GM23338 (cell line): ENCODE measurements at regions not wholly inside any gene's neighbourhood (a gene's known extent, or its start where the extent isn't known, plus 50 kb on each side); places are given as distances from the start of the nearest gene placed in this dataset.

Source experiments
- CREB1 ChIP-seq: fragments of 250-450 bp; sonication (Bioruptor Pico); IDR thresholded peaks from 2 replicates; pipeline ENCODE4 v1.5.0; 2020; ENCODE audit warnings: low read depth, mild to moderate bottlenecking, moderate library complexity
- CTCF ChIP-seq, 2 experiments: fragments of 200-600 bp in 1 of 2; sonication (generic) in 1 of 2; conservative IDR thresholded peaks; 2 replicates each; pipeline versions ENCODE4 v1.5.1 to v1.6.1; 2016 to 2017; ENCODE audit warnings: antibody characterized with exemption in 2 of 2, low read depth in 2 of 2, mild to moderate bottlenecking in 2 of 2, moderate library complexity in 1 of 2
- ETS1 ChIP-seq: IDR thresholded peaks from 2 replicates; pipeline ENCODE4 v1.6.1; 2016; ENCODE audit warnings: antibody characterized with exemption
- EZH2 ChIP-seq: fragments of 200-600 bp; sonication (generic); IDR thresholded peaks from one replicate; pipeline ENCODE4 v1.8.0; 2017; ENCODE audit warnings: antibody characterized with exemption, mild to moderate bottlenecking, low read depth; ENCODE audit not compliant: unreplicated experiment
- EZH2phosphoT487 ChIP-seq: fragments of 200-600 bp; sonication (generic); IDR thresholded peaks from one replicate; pipeline ENCODE4 v1.8.1; 2018; ENCODE audit warnings: antibody characterized with exemption; ENCODE audit not compliant: unreplicated experiment
- JUNB ChIP-seq: IDR thresholded peaks from one replicate; pipeline ENCODE4 v1.6.1; 2016; ENCODE audit warnings: antibody characterized with exemption; ENCODE audit not compliant: unreplicated experiment
- POLR2AphosphoS5 ChIP-seq: IDR thresholded peaks from 2 replicates; pipeline ENCODE4 v1.6.1; 2016; ENCODE audit warnings: antibody characterized with exemption, low read depth
- STAT1 ChIP-seq: IDR thresholded peaks from one replicate; pipeline ENCODE4 v1.6.1; 2016; ENCODE audit warnings: antibody characterized with exemption; ENCODE audit not compliant: unreplicated experiment
- ZNF114 ChIP-seq: fragments of 250-450 bp; sonication (Bioruptor Pico); IDR thresholded peaks from 2 replicates; pipeline ENCODE4 v1.5.0; 2020; ENCODE audit warnings: mild to moderate bottlenecking, moderate library complexity
- ZNF462 ChIP-seq: fragments of 250-450 bp; sonication (Bioruptor Pico); IDR thresholded peaks from 2 replicates; pipeline ENCODE4 v1.5.0; 2020; ENCODE audit warnings: mild to moderate bottlenecking, moderate library complexity
- TF ChIP-seq, protein P1 (sequence below): IDR thresholded peaks from one replicate; pipeline ENCODE4 v1.6.1; 2018; ENCODE audit warnings: antibody characterized with exemption; ENCODE audit not compliant: unreplicated experiment

DNA sequence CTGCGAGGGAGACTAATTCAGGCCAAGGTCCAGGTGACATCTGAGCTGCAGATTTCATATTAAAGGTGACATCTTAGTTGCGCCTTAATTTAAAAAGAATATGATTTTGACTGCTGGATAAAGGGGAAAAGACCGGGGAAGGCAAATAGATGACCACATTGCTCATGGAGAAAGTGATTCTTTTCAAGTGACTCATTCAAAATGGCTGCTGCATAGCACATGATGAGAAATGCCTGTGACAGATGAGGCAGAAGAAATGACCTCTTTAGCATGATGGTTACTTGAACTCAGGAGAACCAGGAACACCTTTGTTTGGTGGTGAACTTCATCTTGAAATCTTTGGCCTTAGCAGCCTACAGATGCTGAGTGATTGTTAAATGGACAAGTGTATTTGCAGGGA is 385.8 kb upstream of the TRIB2 start:
- TF ChIP-seq CTCF (conservative IDR thresholded peaks at IDR 0.05; ENCODE audit: low read depth in 2 of 2) (no peak), POLR2AphosphoS5 (no peak), EZH2 (no peak), ZNF114 (CRISPR knock-in tag) (no peak), ETS1 (no peak), CREB1 (CRISPR knock-in tag) (no peak), EZH2phosphoT487 (no peak), STAT1 (no peak), ZNF462 (CRISPR knock-in tag) (no peak), JUNB (no peak)
- TF ChIP-seq, protein P1, sequence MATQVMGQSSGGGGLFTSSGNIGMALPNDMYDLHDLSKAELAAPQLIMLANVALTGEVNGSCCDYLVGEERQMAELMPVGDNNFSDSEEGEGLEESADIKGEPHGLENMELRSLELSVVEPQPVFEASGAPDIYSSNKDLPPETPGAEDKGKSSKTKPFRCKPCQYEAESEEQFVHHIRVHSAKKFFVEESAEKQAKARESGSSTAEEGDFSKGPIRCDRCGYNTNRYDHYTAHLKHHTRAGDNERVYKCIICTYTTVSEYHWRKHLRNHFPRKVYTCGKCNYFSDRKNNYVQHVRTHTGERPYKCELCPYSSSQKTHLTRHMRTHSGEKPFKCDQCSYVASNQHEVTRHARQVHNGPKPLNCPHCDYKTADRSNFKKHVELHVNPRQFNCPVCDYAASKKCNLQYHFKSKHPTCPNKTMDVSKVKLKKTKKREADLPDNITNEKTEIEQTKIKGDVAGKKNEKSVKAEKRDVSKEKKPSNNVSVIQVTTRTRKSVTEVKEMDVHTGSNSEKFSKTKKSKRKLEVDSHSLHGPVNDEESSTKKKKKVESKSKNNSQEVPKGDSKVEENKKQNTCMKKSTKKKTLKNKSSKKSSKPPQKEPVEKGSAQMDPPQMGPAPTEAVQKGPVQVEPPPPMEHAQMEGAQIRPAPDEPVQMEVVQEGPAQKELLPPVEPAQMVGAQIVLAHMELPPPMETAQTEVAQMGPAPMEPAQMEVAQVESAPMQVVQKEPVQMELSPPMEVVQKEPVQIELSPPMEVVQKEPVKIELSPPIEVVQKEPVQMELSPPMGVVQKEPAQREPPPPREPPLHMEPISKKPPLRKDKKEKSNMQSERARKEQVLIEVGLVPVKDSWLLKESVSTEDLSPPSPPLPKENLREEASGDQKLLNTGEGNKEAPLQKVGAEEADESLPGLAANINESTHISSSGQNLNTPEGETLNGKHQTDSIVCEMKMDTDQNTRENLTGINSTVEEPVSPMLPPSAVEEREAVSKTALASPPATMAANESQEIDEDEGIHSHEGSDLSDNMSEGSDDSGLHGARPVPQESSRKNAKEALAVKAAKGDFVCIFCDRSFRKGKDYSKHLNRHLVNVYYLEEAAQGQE, result no peak
